Type B pancreatic cell (in vitro differentiated cells): ENCODE measurements at regions not wholly inside any gene's neighbourhood (a gene's known extent, or its start where the extent isn't known, plus 50 kb on each side); places are given as distances from the start of the nearest gene placed in this dataset.

Experiments
- DNase-seq: peaks from one replicate; pipeline ENCODE4 v3.0.0; 2021; ENCODE audit warnings: mixed read lengths; ENCODE audit not compliant: unreplicated experiment; ENCODE audit errors: extremely low spot score
- H3K27ac Mint-ChIP-seq: 2 replicates; pipeline ENCODE4 v1.8.0; 2021; ENCODE audit warnings: mild to moderate bottlenecking, mixed read lengths
- H3K27me3 Mint-ChIP-seq: 2 replicates; pipeline ENCODE4 v1.8.0; 2021; ENCODE audit warnings: mixed read lengths
- H3K36me3 Mint-ChIP-seq: 2 replicates; pipeline ENCODE4 v1.8.0; 2021; ENCODE audit warnings: mixed read lengths
- H3K4me1 Mint-ChIP-seq: one replicate; pipeline ENCODE4 v1.8.0; 2021; ENCODE audit warnings: mixed read lengths; ENCODE audit not compliant: unreplicated experiment
- H3K4me3 Mint-ChIP-seq: 2 replicates; pipeline ENCODE4 v1.8.0; 2021; ENCODE audit warnings: mild to moderate bottlenecking, mixed read lengths
- H3K9me3 Mint-ChIP-seq: 2 replicates; pipeline ENCODE4 v1.8.0; 2021; ENCODE audit warnings: mixed read lengths
- TF ChIP-seq, protein P1 (sequence below): fragments of 200-600 bp; sonication (generic); conservative IDR thresholded peaks from 2 replicates; pipeline ENCODE4 v1.5.0; 2021; ENCODE audit warnings: antibody characterized with exemption, mild to moderate bottlenecking

DNA sequence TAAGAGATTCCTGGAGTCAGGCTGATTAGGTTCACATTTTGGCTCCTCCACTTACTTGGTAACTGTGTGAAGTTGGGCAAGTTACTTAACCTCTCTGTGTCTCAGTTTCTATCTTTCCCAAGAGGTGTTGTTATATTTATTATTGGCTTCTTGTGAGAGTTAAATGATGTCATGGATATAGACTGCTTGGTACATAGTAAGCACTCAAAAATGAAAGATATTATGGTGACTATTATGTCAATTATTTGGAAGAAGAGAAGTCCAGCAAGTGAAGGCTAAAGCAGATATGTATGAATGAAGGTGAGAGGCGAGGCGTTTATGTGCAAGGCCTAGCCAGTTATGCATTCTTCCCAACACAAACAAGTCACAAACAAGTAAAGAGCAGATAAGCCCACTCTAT, 417.4 kb downstream of the TSN start:
- TF ChIP-seq, protein P1, sequence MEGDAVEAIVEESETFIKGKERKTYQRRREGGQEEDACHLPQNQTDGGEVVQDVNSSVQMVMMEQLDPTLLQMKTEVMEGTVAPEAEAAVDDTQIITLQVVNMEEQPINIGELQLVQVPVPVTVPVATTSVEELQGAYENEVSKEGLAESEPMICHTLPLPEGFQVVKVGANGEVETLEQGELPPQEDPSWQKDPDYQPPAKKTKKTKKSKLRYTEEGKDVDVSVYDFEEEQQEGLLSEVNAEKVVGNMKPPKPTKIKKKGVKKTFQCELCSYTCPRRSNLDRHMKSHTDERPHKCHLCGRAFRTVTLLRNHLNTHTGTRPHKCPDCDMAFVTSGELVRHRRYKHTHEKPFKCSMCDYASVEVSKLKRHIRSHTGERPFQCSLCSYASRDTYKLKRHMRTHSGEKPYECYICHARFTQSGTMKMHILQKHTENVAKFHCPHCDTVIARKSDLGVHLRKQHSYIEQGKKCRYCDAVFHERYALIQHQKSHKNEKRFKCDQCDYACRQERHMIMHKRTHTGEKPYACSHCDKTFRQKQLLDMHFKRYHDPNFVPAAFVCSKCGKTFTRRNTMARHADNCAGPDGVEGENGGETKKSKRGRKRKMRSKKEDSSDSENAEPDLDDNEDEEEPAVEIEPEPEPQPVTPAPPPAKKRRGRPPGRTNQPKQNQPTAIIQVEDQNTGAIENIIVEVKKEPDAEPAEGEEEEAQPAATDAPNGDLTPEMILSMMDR, result no peak
- no peak overlapping the region for H3K27ac Mint-ChIP-seq
- no peaks in the 10 kb centered on the region for H3K9me3 Mint-ChIP-seq
- H3K36me3 Mint-ChIP-seq, result no peaks in the 10 kb centered on the region
- H3K4me1 Mint-ChIP-seq, result peaks cover 2% of the 10 kb centered on the region
- no peak for DNase-seq
- H3K27me3 Mint-ChIP-seq, result peaks cover 10% of the 10 kb centered on the region
- no peak overlapping the region for H3K4me3 Mint-ChIP-seq

DNA sequence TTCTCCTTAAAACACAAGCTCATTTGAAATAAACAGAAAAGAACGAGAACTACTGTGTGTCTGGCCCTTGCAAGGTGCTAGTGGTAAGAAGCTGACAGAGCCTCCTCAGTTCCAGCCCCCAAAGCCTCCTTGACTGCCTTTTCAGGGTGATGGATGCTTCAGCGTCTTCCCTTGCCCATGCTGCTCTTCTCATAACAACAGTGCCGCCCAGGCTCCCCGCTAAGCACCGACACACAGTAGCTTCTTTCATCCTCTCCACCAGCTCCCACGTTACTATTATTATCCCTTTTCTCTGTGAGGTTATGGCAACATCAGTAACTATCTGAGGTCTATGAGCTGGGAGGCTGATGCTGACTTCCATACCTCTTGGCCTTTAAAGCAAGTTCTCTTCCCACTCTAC, 418.6 kb downstream of the TSN start:
- no peaks in the 10 kb centered on the region for H3K4me1 Mint-ChIP-seq
- no peak for DNase-seq
- H3K9me3 Mint-ChIP-seq, result peaks cover 10% of the 10 kb centered on the region
- no peak overlapping the region for H3K4me3 Mint-ChIP-seq
- peaks cover 11% of the 10 kb centered on the region for H3K27me3 Mint-ChIP-seq
- H3K36me3 Mint-ChIP-seq, result no peaks in the 10 kb centered on the region
- TF ChIP-seq, protein P1, result no peak
- no peak overlapping the region for H3K27ac Mint-ChIP-seq

DNA sequence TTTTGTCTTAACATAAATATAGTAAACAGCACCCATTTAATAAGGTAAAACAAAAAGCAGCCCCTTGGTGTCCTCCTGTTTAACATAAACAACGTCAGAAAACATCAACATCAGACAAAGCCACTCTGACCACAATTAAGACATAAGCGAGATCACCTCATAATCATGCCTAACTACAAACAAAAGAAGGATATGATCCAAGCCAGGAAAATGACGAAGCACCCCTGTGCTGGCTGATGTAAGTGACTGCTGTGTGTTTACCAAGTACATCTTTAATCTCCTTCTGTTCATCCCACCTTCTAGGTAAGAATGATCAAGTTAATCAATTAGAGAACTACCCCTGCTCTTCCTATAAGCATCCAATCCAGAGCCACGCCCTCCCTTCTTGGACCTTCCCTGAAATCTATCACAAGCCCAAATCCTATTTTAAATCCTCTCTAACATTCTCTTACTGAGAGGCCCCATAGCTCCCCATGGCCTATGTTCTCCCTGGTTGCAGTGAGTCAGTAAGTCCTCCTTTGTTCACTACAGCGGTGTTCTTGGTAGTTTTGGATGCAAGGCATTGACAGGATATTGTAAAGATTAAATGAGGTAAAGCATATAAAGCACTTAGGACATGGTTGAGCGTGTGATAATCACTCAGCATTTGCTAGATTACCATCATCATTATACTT, 424.2 kb downstream of the TSN start:
- Mint-ChIP-seq H3K9me3 (peaks cover 17% of the 10 kb centered on the region), H3K4me3 (no peak overlapping the region), H3K36me3 (peaks cover 5% of the 10 kb centered on the region), H3K27me3 (peaks cover 7% of the 10 kb centered on the region), H3K4me1 (no peaks in the 10 kb centered on the region), H3K27ac (no peak overlapping the region)
- TF ChIP-seq, protein P1, result no peak
- DNase-seq, result no peak

DNA sequence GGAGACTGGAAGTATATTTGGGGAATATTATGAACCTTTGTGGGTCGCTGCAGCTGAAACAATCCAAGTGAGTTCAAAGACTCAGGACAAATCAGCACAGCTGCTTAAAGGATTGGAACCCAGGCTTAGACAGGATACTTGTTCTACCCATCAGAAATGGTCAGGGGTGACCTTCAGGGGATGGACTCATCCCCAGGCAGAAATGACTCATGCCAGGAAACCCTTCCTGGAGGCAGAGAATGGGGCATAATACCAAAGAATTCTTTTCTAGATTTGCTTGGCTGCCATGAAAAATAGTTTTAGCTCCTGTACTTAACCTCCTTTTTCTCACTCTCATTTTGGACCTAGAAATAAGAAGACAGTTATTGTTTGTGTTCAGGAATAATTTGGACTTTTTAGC, 425.5 kb downstream of the TSN start:
- H3K27me3 Mint-ChIP-seq, result peaks cover 7% of the 10 kb centered on the region
- H3K27ac Mint-ChIP-seq, result no peak overlapping the region
- H3K36me3 Mint-ChIP-seq, result peaks cover 5% of the 10 kb centered on the region

DNA sequence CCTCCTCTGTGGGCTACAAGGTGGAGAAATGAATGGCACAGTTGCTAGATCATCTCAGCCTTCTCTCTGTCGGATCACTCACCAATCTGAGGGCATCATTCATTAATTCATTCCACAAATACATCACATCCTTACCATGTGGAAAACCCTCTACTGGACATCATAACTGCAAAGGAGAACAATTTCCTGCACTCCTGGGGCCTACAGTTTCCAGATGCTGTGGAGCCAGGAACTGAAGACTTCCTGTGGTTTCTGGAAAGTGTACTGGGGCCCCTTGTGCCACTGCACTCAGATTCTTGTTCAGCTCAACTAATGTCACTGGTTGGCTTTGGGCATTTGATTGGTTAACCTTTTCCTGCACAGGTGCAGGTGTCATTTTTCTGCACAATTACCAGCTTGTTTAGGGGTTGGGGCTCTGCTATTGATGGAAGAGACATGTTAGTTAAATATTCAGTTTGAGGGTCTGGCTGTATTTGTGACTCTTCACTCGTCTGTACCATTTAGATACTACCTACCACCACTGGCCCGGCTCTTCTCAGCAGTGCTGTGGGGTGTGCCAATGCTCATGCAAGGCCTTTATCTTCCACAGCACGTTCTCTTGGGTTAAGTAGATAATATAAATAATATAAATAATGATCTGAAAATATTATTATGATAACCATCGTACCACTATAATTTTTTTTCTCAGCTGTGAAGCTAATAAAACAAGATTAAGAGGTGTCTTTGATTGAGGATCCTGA, 427.3 kb downstream of the TSN start:
- H3K9me3 Mint-ChIP-seq, result peaks cover 17% of the 10 kb centered on the region
- peaks cover 7% of the 10 kb centered on the region for H3K27me3 Mint-ChIP-seq
- no peak for DNase-seq
- no peaks in the 10 kb centered on the region for H3K4me1 Mint-ChIP-seq
- H3K4me3 Mint-ChIP-seq, result no peak overlapping the region
- TF ChIP-seq, protein P1, result no peak
- H3K27ac Mint-ChIP-seq, result no peak overlapping the region
- peaks cover 5% of the 10 kb centered on the region for H3K36me3 Mint-ChIP-seq

More for the DNA sequence above, 425.5 kb downstream of the TSN start:
- Mint-ChIP-seq H3K9me3 (peaks cover 17% of the 10 kb centered on the region), H3K4me3 (no peak overlapping the region), H3K4me1 (no peaks in the 10 kb centered on the region)
- TF ChIP-seq, protein P1, result no peak
- no peak for DNase-seq
